Activated CD8-positive, alpha-beta memory T cell treated with anti-CD3 and anti-CD28 coated beads, Interleukin-2, amount 50 U/mL, for 24 hours (primary cell): ENCODE measurements at regions not wholly inside any gene's neighbourhood (a gene's known extent, or its start where the extent isn't known, plus 50 kb on each side); places are given as distances from the start of the nearest gene placed in this dataset.

ENCODE experiments used
- DNase-seq: peaks from one replicate; pipeline ENCODE4 v3.0.0-alpha.2; 2020; ENCODE audit errors: extremely low read depth

DNA sequence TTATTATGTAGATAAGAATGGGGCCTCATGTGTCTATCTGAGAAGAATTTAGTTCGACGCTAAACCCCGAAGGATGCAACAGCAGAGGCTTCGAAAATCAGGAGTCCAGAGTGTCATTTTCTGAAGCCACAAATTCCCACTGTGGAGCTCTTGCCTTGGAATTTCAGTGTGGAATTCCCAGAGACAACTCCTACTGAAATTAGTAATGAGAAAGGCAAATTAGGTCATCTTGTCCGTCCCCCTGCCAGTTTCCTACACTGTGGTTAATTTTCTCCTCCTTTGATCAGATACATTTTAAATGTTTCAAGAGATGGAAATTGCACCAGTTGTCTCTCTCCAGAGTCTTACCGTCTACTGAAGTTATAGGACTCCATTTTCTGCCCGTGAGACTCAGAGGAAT, 633.6 kb downstream of the BNC2 start:
- DNase-seq = no peak

DNA sequence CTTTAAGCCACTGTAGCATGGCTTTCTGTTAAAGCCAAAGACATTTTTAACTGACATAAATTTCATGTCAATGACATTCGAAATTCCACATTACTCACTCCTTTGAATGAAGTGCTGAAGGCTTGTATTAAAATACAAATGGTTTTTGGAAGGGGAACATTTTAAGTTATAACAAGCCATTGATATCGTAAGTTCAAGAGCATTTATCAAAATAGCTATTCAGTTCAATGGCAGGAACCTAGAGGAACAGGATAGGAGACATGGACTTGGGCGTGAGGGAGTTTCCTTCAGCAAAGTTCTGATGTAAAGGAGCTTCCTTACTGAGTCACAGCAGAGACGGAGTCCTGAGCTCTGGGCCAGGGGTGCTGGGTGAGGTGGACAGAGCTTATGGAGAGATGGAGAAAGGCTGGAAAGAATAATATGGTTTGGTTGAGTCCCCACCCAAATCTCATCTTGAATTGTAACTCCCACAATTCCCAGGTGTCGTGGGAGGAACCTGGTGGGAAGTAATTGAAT, 631.8 kb downstream of the BNC2 start:
- DNase-seq = no peak

DNA sequence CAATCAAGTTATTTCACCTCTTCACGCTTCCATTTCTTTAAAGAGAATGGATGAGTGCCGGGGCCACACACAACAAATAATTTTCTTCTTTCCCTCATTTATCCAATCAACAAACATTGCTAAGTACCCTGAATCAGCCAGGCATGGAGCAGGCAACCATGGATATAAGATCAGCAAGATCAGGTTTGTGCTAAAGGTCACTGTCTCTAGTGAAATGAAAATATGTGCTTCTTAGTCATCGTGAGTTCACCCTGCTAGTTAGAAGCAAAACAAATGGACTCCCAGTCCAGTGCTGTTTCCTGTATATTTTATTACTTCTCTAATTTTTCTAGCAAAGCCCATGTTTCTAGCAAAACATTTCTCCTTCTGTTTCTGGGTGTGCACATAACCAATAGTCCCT, 629.2 kb downstream of the BNC2 start:
- DNase-seq = no peak

DNA sequence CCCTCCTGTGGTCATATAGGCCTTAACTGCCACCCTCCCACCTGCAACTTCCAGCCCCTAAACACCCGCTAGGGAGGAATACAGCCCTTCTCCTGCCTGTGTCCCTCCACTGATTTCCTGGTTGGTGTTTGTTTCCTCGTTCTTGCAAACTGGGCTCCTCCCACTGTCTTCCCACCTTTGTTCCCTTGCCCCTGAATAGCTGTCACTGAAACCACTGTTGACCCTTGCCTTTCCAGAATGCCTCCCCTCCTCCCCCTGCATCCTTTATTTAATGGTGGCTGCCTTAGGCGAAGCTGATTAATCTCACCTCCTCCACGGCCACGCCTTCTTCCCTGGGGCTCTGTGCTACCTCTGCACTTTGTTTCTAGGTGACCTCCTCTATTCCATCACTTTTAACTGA, 626.7 kb downstream of the BNC2 start:
- DNase-seq = no peak

DNA sequence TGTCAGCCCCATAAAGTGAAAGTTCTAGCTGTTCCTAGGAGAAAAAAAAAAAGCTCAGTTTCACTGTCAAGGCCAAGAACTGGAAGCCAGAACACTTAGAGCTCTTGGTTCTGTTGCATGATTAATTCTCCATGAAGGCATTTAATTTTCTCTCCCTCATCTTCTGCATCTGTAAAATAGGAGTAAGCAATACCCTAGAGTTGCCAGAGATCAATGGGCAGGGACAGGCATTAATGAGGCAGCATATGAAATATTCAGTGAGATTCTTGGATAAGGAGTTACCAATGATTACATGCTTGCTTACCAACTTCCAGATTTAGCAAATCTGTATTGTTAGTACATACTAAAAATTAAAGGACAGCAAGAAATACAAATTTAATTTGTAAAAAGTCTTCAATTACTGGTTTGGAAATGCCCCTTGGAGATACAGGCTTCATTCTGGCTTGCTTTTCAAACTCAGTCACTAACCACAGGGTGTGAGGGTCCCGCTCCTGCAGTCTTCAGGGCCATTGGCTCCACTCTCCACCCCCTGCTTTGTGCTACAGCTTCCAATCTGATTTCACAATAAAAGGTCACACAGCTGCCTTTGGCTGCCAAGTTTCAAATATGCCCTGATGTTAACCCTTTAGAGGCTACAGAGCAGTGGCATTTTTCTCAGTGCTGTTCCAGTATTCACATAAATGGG, 624.6 kb downstream of the BNC2 start:
- no peak for DNase-seq

DNA sequence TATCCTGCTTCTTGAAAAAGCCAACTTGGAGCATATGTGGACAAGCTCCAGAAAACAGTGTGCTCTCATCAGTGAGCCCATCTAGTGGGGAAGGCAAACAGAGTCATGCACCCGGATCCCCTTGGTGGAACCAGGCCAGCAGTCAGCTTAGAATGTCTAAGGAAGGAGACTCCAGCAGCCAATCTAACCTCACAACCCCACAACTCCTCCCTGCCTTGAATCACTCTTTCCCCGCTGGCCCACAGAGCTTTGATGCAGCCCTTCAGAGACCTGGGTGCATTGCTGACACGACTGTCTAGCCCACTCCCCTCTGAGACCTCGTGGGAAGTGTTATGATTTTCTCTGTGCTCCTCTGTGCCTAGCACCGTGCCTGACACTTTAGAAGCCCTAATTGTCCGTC, 623.7 kb downstream of the BNC2 start:
- no peak for DNase-seq

DNA sequence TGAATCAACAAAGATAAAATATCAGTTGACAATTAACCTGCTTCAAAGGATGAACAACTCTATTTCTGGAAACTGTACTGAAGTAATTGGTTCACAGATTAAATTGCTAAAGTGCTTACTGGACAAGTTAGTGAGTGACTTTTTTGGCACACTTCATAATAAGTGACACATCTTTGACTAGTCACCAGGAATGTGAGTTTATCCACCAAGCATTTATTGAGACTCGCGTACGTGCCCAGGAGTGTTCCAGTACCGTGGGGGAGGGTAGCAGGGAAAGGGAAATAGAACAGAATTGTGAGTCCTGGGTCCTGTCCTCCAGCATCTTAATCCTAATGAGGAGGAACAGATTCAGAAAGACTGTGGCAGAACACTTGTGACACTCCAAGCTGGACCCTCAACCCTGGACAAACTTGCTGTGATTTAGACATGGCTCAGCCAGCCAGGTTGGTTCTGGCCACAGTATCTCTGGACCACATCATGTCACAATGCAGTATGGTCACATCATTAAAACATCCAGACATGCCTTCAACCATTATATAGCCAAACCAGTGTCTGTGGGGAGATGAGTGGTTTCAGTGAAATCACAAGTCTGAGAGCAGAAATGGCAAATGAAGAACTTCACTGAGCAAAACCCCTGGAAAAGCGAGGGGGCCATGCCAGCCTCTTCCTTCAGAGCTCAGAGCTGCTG, 623.1 kb downstream of the BNC2 start:
- DNase-seq = no peak

DNA sequence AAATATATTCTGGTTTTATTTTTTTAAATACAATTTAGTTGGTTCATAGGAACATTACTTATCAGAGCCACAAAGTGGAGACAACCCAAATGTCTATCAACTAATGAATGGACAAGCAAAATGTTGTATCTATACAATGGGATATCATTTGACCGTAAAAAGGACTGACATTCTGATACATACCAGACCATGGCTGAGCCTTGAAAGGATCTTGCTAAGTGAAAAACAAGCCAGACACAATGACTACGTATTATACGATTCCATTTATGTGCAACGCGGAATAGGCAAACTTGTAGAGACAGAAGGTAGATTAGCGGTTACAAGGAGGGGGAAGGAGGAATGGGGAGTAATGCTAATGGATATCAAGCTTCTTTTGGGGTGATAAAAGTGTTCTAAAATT, 621.6 kb downstream of the BNC2 start:
- no peak for DNase-seq

DNA sequence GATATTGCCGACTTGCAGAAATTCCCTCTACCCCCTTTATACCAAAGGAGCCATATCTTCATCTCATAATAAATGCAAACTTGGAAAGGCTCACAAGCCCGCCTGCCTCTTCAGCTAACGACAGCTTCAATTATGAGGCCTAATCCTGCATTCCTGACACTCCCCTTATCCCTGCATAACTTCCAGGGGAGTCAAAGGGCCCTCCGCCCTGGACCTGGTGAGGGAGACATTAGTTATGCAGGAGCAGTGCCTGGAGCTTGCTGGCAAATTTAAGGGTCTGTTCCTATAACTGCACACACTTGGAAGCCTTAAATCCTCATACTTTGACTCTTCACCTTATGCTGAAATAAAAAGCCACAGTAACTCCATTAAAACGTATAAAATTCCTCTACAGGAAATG, 617.9 kb downstream of the BNC2 start:
- no peak for DNase-seq

DNA sequence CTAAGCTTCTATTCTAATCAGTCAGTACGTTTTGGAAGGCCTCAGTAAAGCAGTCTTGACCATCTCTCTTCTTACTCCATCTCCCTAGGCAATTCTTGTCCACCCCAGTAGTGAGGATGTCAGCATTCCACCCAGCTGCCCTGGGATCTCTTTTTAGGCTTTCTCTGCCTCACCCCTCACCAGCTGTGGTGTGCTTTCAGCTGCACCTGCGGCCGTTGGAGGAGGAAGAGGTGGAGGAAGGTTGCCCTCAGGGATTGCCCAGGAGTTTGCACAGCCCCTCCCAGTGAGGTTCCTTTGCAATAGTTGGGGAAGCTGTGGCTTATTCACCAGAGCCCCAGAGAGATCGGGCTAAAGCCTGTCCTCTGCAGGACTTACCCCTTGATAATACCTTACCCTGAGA, 615.8 kb downstream of the BNC2 start:
- no peak for DNase-seq

DNA sequence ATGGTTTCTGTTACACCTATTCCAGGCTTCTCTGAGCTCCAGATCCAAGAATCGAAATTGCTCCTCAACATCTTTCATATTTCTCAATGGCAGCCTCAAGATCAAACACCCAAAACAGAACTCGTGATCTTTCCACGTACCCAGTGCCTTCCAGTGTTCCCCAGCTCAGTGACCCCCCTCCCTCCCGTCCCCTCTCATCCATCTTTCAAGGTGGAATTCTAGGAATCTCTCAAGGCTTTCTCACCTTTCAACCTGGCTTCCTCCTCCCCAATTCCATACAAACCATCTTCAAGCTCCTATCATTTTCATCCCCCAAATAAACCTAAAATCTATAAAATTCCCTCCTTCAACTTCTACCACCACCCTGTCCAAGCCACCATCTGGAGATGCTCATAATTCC, 615.3 kb downstream of the BNC2 start:
- DNase-seq = no peak

DNA sequence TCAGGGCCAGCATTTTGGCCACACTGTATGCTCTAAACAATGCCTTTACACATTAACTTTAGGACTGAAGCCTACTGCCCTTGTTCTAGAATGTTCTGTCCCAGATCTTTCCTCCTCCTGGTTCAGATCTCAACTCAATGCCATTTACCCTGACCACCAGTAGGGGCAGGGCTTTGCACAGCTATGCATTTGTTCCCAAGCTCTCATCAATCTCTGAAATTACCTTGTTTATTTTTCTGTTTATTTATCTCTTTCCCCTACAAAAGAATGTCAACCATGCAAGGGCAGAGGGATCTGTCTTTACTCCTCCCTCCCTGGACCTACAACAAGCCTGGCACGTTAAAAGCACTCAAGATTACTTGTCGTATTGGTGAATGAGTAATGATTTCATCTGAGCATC, 612.9 kb downstream of the BNC2 start:
- DNase-seq = no peak

DNA sequence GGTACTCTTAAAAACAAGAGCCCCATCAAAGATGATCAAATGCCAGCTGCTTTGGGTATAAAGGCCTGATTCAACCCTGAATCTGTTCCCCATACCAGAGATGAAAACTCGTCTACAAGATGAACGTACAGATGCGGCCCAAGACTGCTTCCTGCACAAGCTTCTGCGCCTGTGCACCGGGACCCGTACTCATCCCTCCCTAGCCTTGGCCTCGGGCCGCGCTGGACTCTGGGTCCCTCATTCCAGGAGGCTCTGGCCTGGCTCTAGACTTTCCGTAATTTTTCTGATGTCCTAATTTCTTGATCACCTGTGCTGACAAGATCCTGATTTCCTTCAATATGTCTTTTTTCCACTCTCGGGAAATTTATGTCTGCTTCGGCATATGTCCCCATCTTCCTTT, 612.3 kb downstream of the BNC2 start:
- DNase-seq = no peak

DNA sequence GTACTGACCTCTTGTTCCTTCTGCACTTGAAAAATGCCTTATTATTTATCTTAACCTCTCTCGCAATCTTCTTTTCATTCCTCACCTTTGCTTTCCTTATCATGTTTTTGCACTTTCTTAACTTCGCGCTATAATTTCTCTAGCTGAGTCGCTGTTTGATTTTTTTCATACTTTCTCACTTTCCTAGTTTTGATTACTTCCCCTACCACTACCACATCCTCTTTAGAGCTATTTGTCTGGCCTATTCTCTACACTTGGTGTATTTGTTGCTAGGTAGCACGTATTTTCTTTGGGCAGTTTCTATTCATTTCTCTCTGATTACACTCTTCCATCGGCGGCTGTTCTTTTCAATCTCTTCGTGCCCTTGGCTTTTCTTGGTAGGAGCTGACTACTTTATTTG, 611.8 kb downstream of the BNC2 start:
- no peak for DNase-seq

DNA sequence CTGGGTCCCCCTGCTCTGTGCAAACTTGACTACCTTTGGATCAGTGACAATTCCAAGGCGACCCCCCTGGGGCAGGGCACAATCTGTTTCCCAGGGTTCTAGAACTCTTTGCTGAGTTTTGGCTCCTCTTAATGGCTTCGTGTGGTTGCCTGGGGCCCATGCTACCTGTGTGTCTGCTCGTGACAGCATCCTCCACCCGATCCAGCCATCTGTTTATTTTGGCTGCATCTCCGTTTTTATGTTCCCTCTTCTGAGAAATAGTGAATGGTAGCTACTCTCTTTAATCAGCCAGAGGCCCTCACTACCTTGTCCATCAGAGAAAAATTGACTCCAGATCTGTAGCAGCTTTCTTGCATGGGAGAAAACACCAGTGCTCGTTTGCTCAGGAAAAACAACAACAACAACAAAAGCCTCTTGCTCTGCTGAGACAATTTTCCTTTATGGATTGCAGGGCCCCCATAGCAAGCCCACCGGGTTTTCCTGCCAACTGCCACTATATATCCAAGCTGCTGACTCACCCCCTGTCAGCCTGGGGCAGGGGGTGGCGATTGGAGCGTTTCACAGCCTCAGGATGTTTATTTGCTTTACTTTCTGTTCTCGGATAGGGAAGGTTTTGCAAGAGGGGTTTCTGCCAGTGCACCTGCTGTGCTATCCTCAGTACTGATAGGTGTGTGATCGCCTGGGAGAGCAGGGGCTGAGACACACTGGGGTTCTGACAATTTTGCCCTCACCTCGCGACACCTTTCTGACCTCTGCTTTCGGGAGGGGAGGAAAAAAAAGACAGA, 607.8 kb downstream of the BNC2 start:
- no peak for DNase-seq

DNA sequence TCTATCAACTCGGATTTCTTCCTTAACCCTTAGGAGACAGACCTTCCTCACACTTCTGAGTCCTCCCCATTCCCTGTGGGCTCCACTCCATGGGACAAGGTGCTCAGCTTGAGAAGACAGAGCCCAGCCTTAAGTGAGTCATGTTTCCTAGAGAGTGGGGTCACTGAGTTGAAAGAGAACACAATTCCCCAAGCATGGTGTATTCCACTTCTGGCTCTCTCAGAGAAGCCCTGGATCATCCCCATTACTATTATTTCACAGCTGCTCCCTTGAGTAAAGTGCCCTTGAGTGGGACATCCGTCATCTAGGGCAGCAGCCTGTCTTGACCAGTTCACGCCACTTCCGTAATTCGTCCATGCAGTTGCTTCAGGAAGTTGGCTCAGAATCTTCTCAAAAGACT, 604.8 kb downstream of the BNC2 start:
- DNase-seq = no peak

DNA sequence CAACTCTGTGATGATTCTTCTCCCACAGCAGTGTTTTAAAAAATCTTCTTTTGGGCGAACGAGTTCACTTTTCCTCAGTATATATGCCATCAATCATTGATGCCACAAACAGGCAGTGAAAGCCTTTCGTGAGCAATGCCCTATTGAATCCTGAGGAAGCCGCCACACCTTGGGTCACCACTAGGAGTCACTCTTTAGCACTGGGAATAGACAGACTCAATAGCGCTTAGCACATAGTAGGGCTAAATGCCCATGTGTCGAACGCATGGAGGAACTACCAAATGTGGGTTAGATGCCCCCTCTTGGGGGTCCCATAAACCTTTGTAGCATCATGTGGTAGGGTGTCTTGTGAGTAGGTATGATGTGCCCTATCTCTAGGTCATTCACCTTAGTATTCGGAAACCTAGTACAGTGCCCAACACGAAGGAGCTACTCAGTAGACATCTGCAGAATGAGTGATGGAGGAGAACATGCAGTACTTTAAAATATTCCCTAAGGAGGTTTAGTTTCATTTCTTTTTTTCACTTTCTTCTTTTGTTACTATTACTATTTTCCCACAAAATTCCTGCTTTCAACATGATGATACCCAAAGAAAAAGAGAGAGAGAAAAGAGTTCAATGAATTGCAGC, 603.7 kb downstream of the BNC2 start:
- DNase-seq = no peak

DNA sequence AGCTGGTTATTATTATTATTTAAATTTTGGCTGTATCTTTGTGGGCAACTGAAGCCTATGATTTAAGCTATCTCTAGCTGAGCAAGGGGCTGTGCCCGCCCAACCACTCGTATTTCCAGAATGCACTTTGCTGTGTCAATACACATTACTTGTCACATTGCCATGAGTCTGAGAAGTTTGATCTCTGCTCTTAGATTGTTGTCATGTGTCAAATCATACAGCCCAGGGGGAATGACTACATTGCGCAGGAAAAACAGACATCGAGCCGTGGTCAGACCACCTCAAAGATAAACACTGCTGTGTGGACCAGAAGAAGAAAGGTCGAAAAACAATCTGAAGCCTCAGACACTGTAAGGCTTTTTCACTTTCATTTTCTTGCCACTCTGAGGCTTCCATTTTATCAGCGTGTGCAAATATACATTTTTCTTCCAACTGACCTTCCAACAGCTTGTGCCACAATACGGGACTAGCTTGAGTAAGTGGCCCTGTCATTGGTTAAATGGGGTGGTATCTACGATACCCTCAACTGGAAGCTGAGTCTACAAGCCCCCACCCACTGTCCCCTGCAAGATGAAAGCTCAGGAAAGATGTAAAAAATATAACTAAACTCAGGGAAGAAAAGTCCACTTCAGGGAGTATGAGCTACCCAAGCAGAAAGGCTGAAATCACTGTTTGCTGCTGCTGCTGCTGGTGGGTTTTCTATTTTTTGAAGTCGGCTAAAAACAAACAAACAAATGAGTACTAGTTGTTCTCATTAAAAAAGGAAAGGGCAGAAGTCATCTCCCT, 603.0 kb downstream of the BNC2 start:
- no peak for DNase-seq

DNA sequence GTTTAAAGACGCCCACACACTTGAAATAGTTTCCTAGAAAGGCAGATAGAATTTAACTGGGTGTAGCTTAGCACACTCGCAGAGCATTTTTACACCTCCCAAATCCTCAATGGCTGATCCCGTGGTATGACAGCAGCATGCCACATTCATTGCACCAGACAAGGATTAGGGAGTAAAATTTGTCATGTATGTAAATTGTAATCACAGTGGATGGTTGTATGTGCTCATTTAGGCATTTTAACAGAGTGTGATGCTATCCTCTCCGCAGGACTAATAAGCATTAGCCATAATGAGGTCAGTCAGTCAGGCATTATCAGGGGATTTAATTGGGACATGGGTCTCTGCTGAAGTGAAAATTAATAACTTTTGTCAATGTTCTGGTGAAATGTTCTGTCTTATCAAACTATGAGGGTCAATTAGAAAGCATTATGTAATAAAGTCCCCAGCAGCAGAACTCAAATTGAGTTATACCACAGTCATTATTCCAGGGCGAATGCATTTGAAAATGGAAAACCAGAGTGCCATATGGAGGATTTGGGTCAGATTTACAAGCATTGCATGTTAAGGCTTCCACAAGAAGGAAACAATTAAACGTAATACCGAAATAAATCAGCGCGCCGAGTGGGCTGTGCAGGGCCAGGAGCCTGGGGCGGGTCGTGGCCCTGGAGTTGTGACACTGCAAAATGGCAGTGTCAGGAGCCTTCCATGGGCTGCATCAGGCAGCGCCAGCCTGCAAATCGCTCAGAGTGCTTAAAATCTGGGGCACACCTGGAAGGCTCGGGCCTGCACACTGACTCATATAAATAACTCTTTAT, 602.2 kb downstream of the BNC2 start:
- no peak for DNase-seq

DNA sequence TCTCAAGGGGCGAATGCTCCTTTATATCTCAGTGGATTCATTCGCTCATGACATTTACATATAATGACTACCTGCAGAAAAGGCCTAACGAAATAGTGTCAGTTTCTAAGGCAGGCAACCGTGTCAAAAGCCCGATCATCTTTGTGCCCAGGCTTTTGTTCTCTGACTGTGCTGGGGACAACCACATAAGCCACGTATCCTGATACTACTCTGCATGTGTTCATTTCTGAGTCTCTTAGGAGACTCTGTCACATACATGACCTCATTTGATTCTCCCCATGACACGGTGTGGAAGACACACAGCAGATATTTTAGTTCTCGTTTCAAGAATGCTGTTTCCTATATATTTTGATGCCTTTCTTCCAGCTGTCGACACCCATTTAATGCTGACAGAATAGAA, 598.5 kb downstream of the BNC2 start:
- no peak for DNase-seq

DNA sequence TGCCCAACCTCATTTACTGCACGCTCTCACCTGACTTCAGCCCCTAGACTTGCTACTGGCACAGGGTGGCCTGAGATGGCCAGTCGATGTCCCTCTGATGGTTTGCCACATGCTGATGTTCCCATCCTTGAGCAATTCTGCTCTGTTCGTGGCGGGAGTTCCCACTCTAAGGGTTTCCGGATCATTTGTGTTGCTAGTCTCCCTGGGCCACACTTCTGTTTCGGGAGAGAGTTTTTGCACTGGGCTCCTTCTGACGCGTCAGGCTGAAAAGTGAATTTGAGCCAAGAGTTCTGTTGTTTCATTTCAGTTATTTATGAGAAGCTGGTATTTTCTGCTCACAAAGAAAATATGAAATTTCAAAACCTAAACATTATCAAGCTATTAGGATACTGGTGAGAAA, 597.7 kb downstream of the BNC2 start:
- DNase-seq = no peak
